Activated naive CD4-positive, alpha-beta T cell treated with anti-CD3 and anti-CD28 coated beads, Interleukin-2, amount 50 U/mL, for 24 hours (primary cell): ENCODE measurements at regions not wholly inside any gene's neighbourhood (a gene's known extent, or its start where the extent isn't known, plus 50 kb on each side); places are given as distances from the start of the nearest gene placed in this dataset.

Source experiments
- H3K27ac Mint-ChIP-seq: one replicate; pipeline ENCODE4 v1.8.0; 2021; ENCODE audit warnings: mild to moderate bottlenecking, mixed read lengths
- H3K27me3 Mint-ChIP-seq: one replicate; pipeline ENCODE4 v1.8.0; 2021; ENCODE audit warnings: mixed read lengths
- H3K36me3 Mint-ChIP-seq: one replicate; pipeline ENCODE4 v1.8.0; 2021; ENCODE audit warnings: mixed read lengths
- H3K4me1 Mint-ChIP-seq: one replicate; pipeline ENCODE4 v1.8.0; 2021; ENCODE audit warnings: mixed read lengths
- H3K4me3 Mint-ChIP-seq: one replicate; pipeline ENCODE4 v1.8.0; 2021; ENCODE audit warnings: mild to moderate bottlenecking, mixed read lengths
- H3K9me3 Mint-ChIP-seq: one replicate; pipeline ENCODE4 v1.8.0; 2021; ENCODE audit warnings: mixed read lengths

DNA sequence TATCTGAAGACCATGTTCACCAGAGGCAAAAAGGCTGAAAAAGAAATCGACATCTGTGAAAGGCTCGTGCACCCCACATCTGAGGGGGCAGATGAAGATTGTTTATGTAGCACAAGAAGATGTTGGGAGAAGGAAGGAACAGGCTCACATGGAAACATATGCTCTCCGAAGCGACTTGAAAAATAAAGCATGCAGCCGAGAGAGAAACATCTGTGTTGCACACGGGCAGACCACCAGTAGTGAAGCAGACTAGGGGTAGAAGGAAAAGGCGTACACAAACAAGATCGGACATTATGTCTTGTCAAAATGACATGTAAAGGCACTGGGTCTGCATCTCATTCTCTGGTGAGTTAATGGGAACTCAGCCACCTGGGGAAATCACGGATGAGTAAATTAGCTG lies 356.5 kb downstream of the ZIC4 start:
- Mint-ChIP-seq H3K27ac (no peak overlapping the region), H3K36me3 (no peaks in the 10 kb centered on the region), H3K4me1 (no peaks in the 10 kb centered on the region), H3K9me3 (peaks cover 9% of the 10 kb centered on the region), H3K4me3 (no peak overlapping the region), H3K27me3 (no peaks in the 10 kb centered on the region)

DNA sequence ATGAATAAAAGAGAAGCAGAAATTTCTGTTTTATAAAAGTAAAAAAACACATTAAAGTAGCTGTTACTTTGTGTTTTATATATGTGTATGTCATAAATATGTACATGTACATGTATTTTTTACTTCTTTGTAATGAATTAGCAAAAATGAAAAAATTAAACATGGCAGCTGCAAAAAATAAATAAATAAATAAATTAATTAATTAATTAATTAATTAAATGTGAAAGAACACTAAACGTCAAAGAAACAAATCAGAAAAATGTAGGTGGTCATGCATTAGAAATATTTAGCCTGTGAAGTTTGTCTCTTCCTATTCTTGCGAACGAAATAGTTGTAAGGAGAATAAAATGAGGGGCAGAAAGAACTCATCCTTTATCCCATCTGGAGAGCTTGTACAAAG lies 357.0 kb downstream of the ZIC4 start:
- Mint-ChIP-seq H3K4me1 (no peaks in the 10 kb centered on the region), H3K36me3 (no peaks in the 10 kb centered on the region), H3K27me3 (no peaks in the 10 kb centered on the region), H3K27ac (no peak overlapping the region), H3K4me3 (no peak overlapping the region), H3K9me3 (peaks cover 11% of the 10 kb centered on the region)

GRCh38 chr3:147046916-147047315 lies 359.4 kb downstream of the ZIC4 start:
- Mint-ChIP-seq H3K27me3 (no peaks in the 10 kb centered on the region), H3K27ac (no peak overlapping the region), H3K9me3 (peaks cover 11% of the 10 kb centered on the region), H3K4me1 (no peaks in the 10 kb centered on the region), H3K4me3 (no peak overlapping the region), H3K36me3 (no peaks in the 10 kb centered on the region)

DNA sequence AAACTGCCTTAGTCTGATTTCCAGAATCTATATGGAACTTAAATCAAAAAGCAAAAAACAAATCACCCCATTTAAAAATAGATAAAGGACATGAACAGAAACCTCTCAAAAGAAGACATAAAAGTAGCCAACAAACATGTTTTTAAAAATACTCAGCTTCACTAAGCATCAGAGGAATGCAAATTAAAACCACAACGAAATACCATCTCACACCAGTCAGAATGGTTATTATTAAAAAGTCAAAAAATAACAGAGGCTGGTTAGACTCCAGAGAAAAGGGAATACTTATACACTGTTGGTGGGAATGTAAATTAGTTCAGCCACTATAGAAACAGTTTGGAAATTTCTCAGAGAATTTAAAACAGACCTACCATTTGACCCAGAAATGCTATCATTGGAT lies 367.9 kb downstream of the ZIC4 start:
- H3K9me3 Mint-ChIP-seq, result peaks cover 12% of the 10 kb centered on the region
- no peaks in the 10 kb centered on the region for H3K27me3 Mint-ChIP-seq
- no peak overlapping the region for H3K27ac Mint-ChIP-seq
- H3K36me3 Mint-ChIP-seq, result no peaks in the 10 kb centered on the region
- H3K4me3 Mint-ChIP-seq, result no peak overlapping the region
- no peaks in the 10 kb centered on the region for H3K4me1 Mint-ChIP-seq

- H3K4me1 Mint-ChIP-seq, result no peaks in the 10 kb centered on the region
- H3K9me3 Mint-ChIP-seq, result peaks cover 12% of the 10 kb centered on the region
- H3K27ac Mint-ChIP-seq, result no peak overlapping the region
- H3K4me3 Mint-ChIP-seq, result no peak overlapping the region
- H3K36me3 Mint-ChIP-seq, result no peaks in the 10 kb centered on the region
- no peaks in the 10 kb centered on the region for H3K27me3 Mint-ChIP-seq
Measured at GRCh38 chr3:147034359-147034758, 372.0 kb downstream of the ZIC4 start.

DNA sequence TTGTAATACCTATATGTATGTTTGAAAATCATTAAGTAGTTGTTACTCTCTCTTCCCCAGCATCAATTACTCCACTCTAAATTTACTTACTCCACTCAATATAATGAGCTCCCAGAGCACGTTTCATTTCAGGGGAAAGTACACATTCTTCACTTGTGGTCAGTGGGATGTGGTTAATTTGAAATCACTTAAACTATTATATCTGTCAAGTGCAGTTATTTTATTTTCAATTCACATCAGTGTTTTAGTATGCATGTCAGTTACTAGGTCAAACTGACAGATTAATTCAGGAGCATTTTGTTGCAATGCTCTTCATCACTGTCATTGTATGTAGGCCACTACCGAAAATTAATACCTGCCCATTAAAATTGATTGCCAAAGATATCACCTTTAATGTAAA lies 376.1 kb downstream of the ZIC4 start:
- Mint-ChIP-seq H3K9me3 (peaks cover 23% of the 10 kb centered on the region), H3K27me3 (no peaks in the 10 kb centered on the region), H3K36me3 (no peaks in the 10 kb centered on the region), H3K4me3 (no peak overlapping the region), H3K27ac (no peak overlapping the region), H3K4me1 (no peaks in the 10 kb centered on the region)

- Mint-ChIP-seq H3K27me3 (no peaks in the 10 kb centered on the region), H3K9me3 (no peaks in the 10 kb centered on the region), H3K4me1 (no peaks in the 10 kb centered on the region), H3K36me3 (no peaks in the 10 kb centered on the region), H3K4me3 (no peak overlapping the region), H3K27ac (no peak overlapping the region)
Measured at GRCh38 chr3:147015334-147015733, 391.0 kb downstream of the ZIC4 start.

DNA sequence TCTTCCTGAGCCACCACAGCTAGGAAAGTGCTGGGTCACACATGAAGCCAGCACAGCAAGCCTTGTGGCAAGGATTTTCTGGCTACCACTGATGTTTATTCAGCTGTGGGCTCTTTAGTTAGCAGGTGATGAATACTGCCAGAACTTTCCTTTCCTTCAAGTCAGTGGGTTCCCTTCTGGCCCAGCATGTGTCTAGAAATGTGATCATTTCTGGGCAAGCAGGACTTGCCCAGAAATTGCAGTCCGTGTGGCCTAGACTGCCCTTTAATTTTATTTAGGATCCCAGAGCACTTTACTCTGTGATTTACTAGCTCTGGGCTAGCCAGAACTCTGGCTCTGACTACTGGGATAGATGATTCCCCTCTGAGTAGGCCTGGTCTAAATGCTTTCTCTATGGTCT lies 397.5 kb downstream of the ZIC4 start:
- H3K36me3 Mint-ChIP-seq, result no peaks in the 10 kb centered on the region
- no peak overlapping the region for H3K27ac Mint-ChIP-seq
- H3K27me3 Mint-ChIP-seq, result no peaks in the 10 kb centered on the region
- no peaks in the 10 kb centered on the region for H3K4me1 Mint-ChIP-seq
- H3K4me3 Mint-ChIP-seq, result no peak overlapping the region
- peaks cover 12% of the 10 kb centered on the region for H3K9me3 Mint-ChIP-seq

GRCh38 chr3:147008458-147008857 lies 397.9 kb downstream of the ZIC4 start:
- Mint-ChIP-seq H3K27ac (no peak overlapping the region), H3K36me3 (no peaks in the 10 kb centered on the region), H3K4me1 (no peaks in the 10 kb centered on the region), H3K4me3 (no peak overlapping the region), H3K9me3 (peaks cover 12% of the 10 kb centered on the region), H3K27me3 (no peaks in the 10 kb centered on the region)

DNA sequence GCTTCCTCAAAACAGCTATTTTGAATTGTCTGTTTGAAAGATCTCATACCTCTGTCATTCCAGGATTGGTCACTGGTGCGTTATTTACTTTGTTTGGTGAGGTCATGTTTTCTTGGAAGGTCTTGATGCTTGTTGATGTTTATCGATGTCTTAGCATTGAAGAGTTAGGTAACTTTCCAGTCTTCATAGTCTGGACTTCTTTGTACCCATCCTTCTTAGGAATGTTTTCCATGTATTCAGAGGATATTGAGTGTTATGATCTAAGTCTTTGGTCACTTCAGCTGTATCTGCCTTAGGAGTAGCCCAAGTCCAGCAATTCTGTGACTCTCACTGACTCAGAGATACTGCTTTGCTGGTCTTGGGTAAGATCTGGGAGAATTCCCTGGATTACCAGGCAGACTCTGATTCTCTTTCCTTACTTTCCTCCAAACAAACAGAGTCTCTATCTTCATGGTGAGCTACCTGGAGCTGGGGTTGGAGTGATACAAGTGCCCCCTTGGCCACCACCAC lies 398.6 kb downstream of the ZIC4 start:
- Mint-ChIP-seq H3K4me3 (no peak overlapping the region), H3K4me1 (no peaks in the 10 kb centered on the region), H3K27me3 (no peaks in the 10 kb centered on the region), H3K9me3 (peaks cover 12% of the 10 kb centered on the region), H3K27ac (no peak overlapping the region), H3K36me3 (no peaks in the 10 kb centered on the region)

DNA sequence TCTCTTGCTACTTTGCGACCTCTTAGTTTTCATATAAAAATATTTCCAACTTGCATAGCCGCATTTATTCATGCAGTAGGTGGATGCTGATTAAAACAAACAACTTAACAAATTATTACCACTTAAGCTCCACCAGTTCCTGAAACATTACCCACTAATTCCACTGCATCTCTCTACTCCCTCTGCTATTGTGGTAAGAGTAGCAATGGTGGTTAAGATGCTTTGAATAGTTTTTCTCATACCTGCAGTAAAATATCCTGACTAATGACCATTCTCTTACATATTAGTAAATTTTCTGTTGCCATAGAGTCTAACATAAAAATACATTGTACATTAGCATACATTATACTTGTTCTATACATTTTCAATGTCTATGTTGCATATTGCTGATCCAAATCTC lies 397.6 kb upstream of the PLSCR5 start:
- H3K27me3 Mint-ChIP-seq, result no peaks in the 10 kb centered on the region
- peaks cover 25% of the 10 kb centered on the region for H3K9me3 Mint-ChIP-seq
- H3K4me3 Mint-ChIP-seq, result no peak overlapping the region
- H3K36me3 Mint-ChIP-seq, result no peaks in the 10 kb centered on the region
- no peak overlapping the region for H3K27ac Mint-ChIP-seq
- H3K4me1 Mint-ChIP-seq, result no peaks in the 10 kb centered on the region

GRCh38 chr3:147000274-147000673 lies 395.1 kb upstream of the PLSCR5 start:
- peaks cover 22% of the 10 kb centered on the region for H3K9me3 Mint-ChIP-seq
- no peaks in the 10 kb centered on the region for H3K4me1 Mint-ChIP-seq
- H3K4me3 Mint-ChIP-seq, result no peak overlapping the region
- no peaks in the 10 kb centered on the region for H3K36me3 Mint-ChIP-seq
- H3K27ac Mint-ChIP-seq, result no peak overlapping the region
- no peaks in the 10 kb centered on the region for H3K27me3 Mint-ChIP-seq

DNA sequence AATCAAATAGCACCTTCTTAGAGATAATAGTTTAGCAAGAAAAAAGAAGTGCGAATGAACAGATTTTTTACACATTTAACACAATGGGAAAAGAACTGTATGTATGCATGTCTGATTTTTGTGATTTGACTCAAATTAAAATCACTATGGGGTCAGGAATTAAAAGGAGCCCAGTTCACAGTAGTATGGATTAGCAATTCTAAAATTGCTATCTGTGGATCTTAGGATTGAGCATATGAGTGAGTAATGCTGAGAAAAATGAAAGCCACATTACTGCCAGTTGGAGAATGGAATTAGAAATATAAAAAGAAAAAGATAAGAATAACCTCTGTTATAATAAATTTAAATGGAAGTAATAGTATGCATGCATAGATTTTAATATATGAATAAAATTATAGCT lies 386.8 kb upstream of the PLSCR5 start:
- Mint-ChIP-seq H3K27ac (no peak overlapping the region), H3K9me3 (peaks cover 18% of the 10 kb centered on the region), H3K27me3 (no peaks in the 10 kb centered on the region), H3K4me1 (no peaks in the 10 kb centered on the region), H3K36me3 (no peaks in the 10 kb centered on the region), H3K4me3 (no peak overlapping the region)

DNA sequence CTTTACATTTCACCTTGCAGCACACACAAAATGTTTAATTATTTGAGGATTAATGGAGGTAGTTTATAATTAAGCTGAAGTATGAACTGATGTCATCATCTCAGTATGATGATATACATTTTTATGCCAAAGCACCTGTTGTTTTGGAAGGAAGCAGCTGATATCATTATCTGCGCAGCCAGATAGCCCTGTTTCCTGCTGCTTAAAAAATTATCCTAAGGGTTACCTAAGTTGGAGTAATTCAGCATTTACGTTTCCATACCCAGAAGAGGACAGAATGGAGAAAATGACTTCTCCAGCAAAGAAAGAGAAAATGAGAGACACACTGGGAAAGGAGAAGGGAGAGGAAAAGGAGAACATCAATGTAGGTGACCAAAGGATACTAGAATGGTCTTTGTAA lies 370.3 kb upstream of the PLSCR5 start:
- H3K4me1 Mint-ChIP-seq, result no peaks in the 10 kb centered on the region
- no peaks in the 10 kb centered on the region for H3K36me3 Mint-ChIP-seq
- H3K27me3 Mint-ChIP-seq, result no peaks in the 10 kb centered on the region
- H3K27ac Mint-ChIP-seq, result no peak overlapping the region
- H3K4me3 Mint-ChIP-seq, result no peak overlapping the region
- H3K9me3 Mint-ChIP-seq, result peaks cover 24% of the 10 kb centered on the region

DNA sequence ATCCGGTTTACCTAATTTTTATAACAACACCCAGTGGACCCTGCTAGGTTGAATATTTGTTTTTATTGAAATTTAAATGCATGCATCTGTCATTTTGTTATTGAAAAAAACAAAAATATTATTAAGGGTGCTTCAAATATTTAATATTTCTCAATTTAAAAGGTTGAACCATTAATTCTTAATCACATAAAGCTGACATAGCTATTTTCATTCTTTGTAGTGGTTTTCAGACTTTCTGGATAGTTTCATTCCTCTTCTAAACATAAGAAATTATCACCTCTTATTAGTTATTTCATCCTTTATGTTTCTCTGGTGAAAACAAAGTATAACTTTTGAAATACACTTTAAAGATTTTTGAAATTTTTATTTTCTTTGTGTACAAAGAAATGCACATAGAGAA lies 369.9 kb upstream of the PLSCR5 start:
- no peak overlapping the region for H3K27ac Mint-ChIP-seq
- H3K27me3 Mint-ChIP-seq, result no peaks in the 10 kb centered on the region
- no peaks in the 10 kb centered on the region for H3K4me1 Mint-ChIP-seq
- no peak overlapping the region for H3K4me3 Mint-ChIP-seq
- H3K36me3 Mint-ChIP-seq, result no peaks in the 10 kb centered on the region
- peaks cover 24% of the 10 kb centered on the region for H3K9me3 Mint-ChIP-seq

- Mint-ChIP-seq H3K9me3 (peaks cover 24% of the 10 kb centered on the region), H3K4me3 (no peak overlapping the region), H3K27ac (no peak overlapping the region), H3K36me3 (no peaks in the 10 kb centered on the region), H3K4me1 (no peaks in the 10 kb centered on the region), H3K27me3 (no peaks in the 10 kb centered on the region)
Measured at GRCh38 chr3:146974001-146974400, 368.9 kb upstream of the PLSCR5 start.

DNA sequence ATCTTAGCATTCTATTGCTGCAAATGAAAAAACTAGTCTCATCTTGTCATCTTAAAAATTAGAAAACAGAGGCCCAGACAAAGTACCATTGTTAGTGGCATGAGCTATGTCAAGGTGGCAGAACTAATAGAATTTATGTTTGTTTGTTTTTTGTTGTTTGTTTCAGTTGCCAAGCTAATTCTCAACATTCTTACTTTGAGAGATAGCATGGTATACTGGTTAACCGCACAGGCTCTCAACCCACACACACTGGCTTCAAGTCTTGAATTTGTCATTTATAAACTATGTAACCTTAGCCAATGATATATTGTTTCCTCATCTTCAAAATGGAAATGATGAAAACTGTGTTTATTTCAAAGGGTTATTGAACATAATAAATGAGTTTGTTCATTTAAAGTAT lies 367.6 kb upstream of the PLSCR5 start:
- no peak overlapping the region for H3K27ac Mint-ChIP-seq
- H3K36me3 Mint-ChIP-seq, result no peaks in the 10 kb centered on the region
- H3K27me3 Mint-ChIP-seq, result no peaks in the 10 kb centered on the region
- H3K9me3 Mint-ChIP-seq, result peaks cover 24% of the 10 kb centered on the region
- no peak overlapping the region for H3K4me3 Mint-ChIP-seq
- no peaks in the 10 kb centered on the region for H3K4me1 Mint-ChIP-seq
